ENCODE measurements at regions not wholly inside any gene's neighbourhood (a gene's known extent, or its start where the extent isn't known, plus 50 kb on each side); places are given as distances from the start of the nearest gene placed in this dataset.

- intact Hi-C loops (cut with micrococcal nuclease): no loop called here
- H3K79me2 ChIP-seq (ENCODE audit: insufficient read depth, low read length): no peaks in the 10 kb centered on the region
- no peak for TF ChIP-seq POLR2A (IDR thresholded peaks at IDR 0.05; ENCODE audit: borderline replicate concordance, extremely low read depth, insufficient read depth, insufficient read length)
- TF ChIP-seq CBX3 (IDR thresholded peaks at IDR 0.05; ENCODE audit: low read depth): no peak
- TF ChIP-seq TCF7L2 (IDR thresholded peaks at IDR 0.05; ENCODE audit: borderline replicate concordance, extremely low read depth, insufficient read depth, insufficient read length): no peak
- TF ChIP-seq EZH2 (IDR thresholded peaks at IDR 0.05): no peak
- no peak for TF ChIP-seq ATF3 (IDR thresholded peaks at IDR 0.05)
- TF ChIP-seq ZNF274 (IDR thresholded peaks at IDR 0.05; ENCODE audit: low read depth, low read length): no peak
- no peak for TF ChIP-seq MAX (IDR thresholded peaks at IDR 0.05)
- no peak for TF ChIP-seq SIN3A (IDR thresholded peaks at IDR 0.05; ENCODE audit: low read depth)
- TF ChIP-seq JUND (IDR thresholded peaks at IDR 0.05): no peak
- TF ChIP-seq ZBTB33 (IDR thresholded peaks at IDR 0.05; ENCODE audit: extremely low read depth, insufficient replicate concordance, low read length): no peak
- TF ChIP-seq REST (IDR thresholded peaks at IDR 0.05; ENCODE audit: low read depth): no peak
- no peak for TF ChIP-seq RAD21 (IDR thresholded peaks at IDR 0.05; ENCODE audit: low read depth)
- no peak overlapping the region for H3K4me2 ChIP-seq (ENCODE audit: low read length)
- no peak overlapping the region for H3K9ac ChIP-seq (ENCODE audit: low read length)
- no TSS peak for BruUV-seq (replicated peaks)
- H3K9me3 ChIP-seq (ENCODE audit: control insufficient read depth in 1 of 2, insufficient read depth in 1 of 2, low read depth in 1 of 2, low read length in 2 of 2): no peaks in the 10 kb centered on the region
- no peaks in the 10 kb centered on the region for H3K27me3 ChIP-seq (ENCODE audit: insufficient read depth, low read length)
- no peak overlapping the region for H3K27ac ChIP-seq (ENCODE audit: low read depth, low read length)
- RAD21 ChIA-PET (ENCODE audit: low non-redundant PET in 1 of 2, low total read pairs in 2 of 2, uncharacterized antibody in 2 of 2, unreplicated experiment in 2 of 2): no interaction called here
- H2AFZ ChIP-seq (ENCODE audit: low read depth, low read length, poor library complexity, severe bottlenecking): no peak overlapping the region
- H3K4me1 ChIP-seq (ENCODE audit: control insufficient read depth in 1 of 2, insufficient read depth in 2 of 2, low read length in 2 of 2): peaks cover 0 to 8% of the 10 kb centered on the region in 2 experiments; a peak in 3 of 4 replicates
- H4K20me1 ChIP-seq (ENCODE audit: insufficient read depth): no peaks in the 10 kb centered on the region
- H3K36me3 ChIP-seq (ENCODE audit: control insufficient read depth in 1 of 2, insufficient read depth in 2 of 2, low read length in 2 of 2): no peaks in the 10 kb centered on the region
- no peak overlapping the region for H3K4me3 ChIP-seq (replicated peaks in 1 of 2; ENCODE audit: low read depth in 1 of 2, low read length in 2 of 2)
- no peaks in the 10 kb centered on the region for H3K9me2 ChIP-seq (ENCODE audit: insufficient read depth)
- CTCF ChIA-PET: no interaction called here
- POLR2A ChIA-PET: no interaction called here
- no peak for DNase-seq (ENCODE audit: low read depth, low spot score)
- ATAC-seq: no peak
Observed at GRCh38 chr13:33945477-33945876, 127.5 kb downstream of the RFC3 start.
